SIG-M5 (cell line): ENCODE measurements at regions not wholly inside any gene's neighbourhood (a gene's known extent, or its start where the extent isn't known, plus 50 kb on each side); places are given as distances from the start of the nearest gene placed in this dataset.

ENCODE experiments used
- DNase-seq: peaks from one replicate; lab custom pipeline; 2025; lab: John Stamatoyannopoulos, UW

GRCh38 chr7:15916681-15917380 is 230.3 kb upstream of the MEOX2 start:
- no peak for DNase-seq

GRCh38 chr7:15915686-15916293 is 229.3 kb upstream of the MEOX2 start:
- DNase-seq: no peak

GRCh38 chr7:15914611-15915010 is 228.1 kb upstream of the MEOX2 start:
- DNase-seq: no peak

- DNase-seq: no peak
Observed at GRCh38 chr7:15906436-15906835, 220.0 kb upstream of the MEOX2 start.

- no peak for DNase-seq
Observed at GRCh38 chr7:15905251-15906040, 219.0 kb upstream of the MEOX2 start.

GRCh38 chr7:15891151-15891881 is 204.8 kb upstream of the MEOX2 start:
- DNase-seq: no peak

- DNase-seq: no peak
Observed at GRCh38 chr7:15889507-15889906, 203.0 kb upstream of the MEOX2 start.

- DNase-seq: no peak
Observed at GRCh38 chr7:15888090-15888489, 201.6 kb upstream of the MEOX2 start.

GRCh38 chr7:15886626-15887025 is 200.1 kb upstream of the MEOX2 start:
- DNase-seq: no peak

GRCh38 chr7:15885678-15886077 is 199.2 kb upstream of the MEOX2 start:
- no peak for DNase-seq

- no peak for DNase-seq
Observed at GRCh38 chr7:15874774-15875173, 188.3 kb upstream of the MEOX2 start.

GRCh38 chr7:15870347-15870746 is 183.9 kb upstream of the MEOX2 start:
- DNase-seq: no peak

- no peak for DNase-seq
Observed at GRCh38 chr7:15867441-15867840, 181.0 kb upstream of the MEOX2 start.

GRCh38 chr7:15866753-15867152 is 180.3 kb upstream of the MEOX2 start:
- DNase-seq: no peak

- no peak for DNase-seq
Observed at GRCh38 chr7:15864626-15864991, 178.1 kb upstream of the MEOX2 start.

- DNase-seq: no peak
Observed at GRCh38 chr7:15863951-15864625, 177.6 kb upstream of the MEOX2 start.

- DNase-seq: no peak
Observed at GRCh38 chr7:15862781-15863165, 176.3 kb upstream of the MEOX2 start.

- no peak for DNase-seq
Observed at GRCh38 chr7:15862016-15862780, 175.7 kb upstream of the MEOX2 start.

GRCh38 chr7:15860264-15860949 is 173.9 kb upstream of the MEOX2 start:
- DNase-seq: no peak

- DNase-seq: no peak
Observed at GRCh38 chr7:15857026-15857425, 170.5 kb upstream of the MEOX2 start.

GRCh38 chr7:15856311-15856710 is 169.8 kb upstream of the MEOX2 start:
- DNase-seq: no peak
